Breast epithelium (tissue), 3 donors: ENCODE measurements at regions not wholly inside any gene's neighbourhood (a gene's known extent, or its start where the extent isn't known, plus 50 kb on each side); places are given as distances from the start of the nearest gene placed in this dataset.

ENCODE experiments used
- CTCF ChIP-seq, 3 donors: fragments of 450-650 bp; IDR thresholded peaks; one replicate each; pipeline ENCODE4 v1.5.1; 2016 to 2017; ENCODE audit warnings: antibody characterized with exemption in 3 of 3, mild to moderate bottlenecking in 3 of 3, moderate library complexity in 3 of 3
- POLR2A ChIP-seq: fragments of 450-650 bp; IDR thresholded peaks from one replicate; pipeline ENCODE4 v1.6.1; 2016; ENCODE audit warnings: antibody characterized with exemption, mild to moderate bottlenecking, moderate library complexity
- POLR2AphosphoS5 ChIP-seq, 3 donors: sonication (generic); formaldehyde crosslinking; IDR thresholded peaks; one replicate each; pipeline ENCODE4 v1.6.1; 2017; ENCODE audit warnings: antibody characterized with exemption in 3 of 3

- TF ChIP-seq CTCF (IDR thresholded peaks at IDR 0.05) (no peak), POLR2AphosphoS5 (IDR thresholded peaks at IDR 0.05) (no peak), POLR2A (no peak)
Measured at GRCh38 chr1:240714568-240715292, 102.8 kb upstream of the GREM2 start.
